Small intestine (tissue), 7 donors: ENCODE measurements at regions not wholly inside any gene's neighbourhood (a gene's known extent, or its start where the extent isn't known, plus 50 kb on each side); places are given as distances from the start of the nearest gene placed in this dataset.
"Not testable (repeated sequence)": the region's sequence is repeated elsewhere in the genome, so short reads cannot be mapped to it uniquely, and the experiment has no call there.

Experiments
- DNase-seq, 2 donors: peaks; one replicate each; pipeline versions ENCODE4 v3.0.0 to v3.0.0-alpha.2; 2013
- FAIRE-seq: peaks from 2 replicates; lab custom pipeline; 2012; peaks lifted over from hg19 to GRCh38; lab: Jason Lieb, UNC
- H3K27ac ChIP-seq, 3 donors: one replicate each; pipeline ENCODE4 v1.5.1; 2013; ENCODE audit warnings: low read length in 2 of 3, mild to moderate bottlenecking in 2 of 3, control low read depth in 1 of 3, inconsistent platforms in 1 of 3, low read depth in 1 of 3, moderate library complexity in 1 of 3
- H3K27me3 ChIP-seq, 3 donors: one replicate each; pipeline ENCODE4 v1.6.1; 2013; ENCODE audit warnings: low read length in 3 of 3, inconsistent platforms in 1 of 3; ENCODE audit not compliant: control insufficient read depth in 3 of 3, insufficient read depth in 3 of 3
- H3K36me3 ChIP-seq, 3 donors: one replicate each; pipeline ENCODE4 v1.6.1; 2013; ENCODE audit warnings: low read length in 3 of 3, inconsistent platforms in 1 of 3, low read depth in 1 of 3, mild to moderate bottlenecking in 1 of 3, moderate library complexity in 1 of 3; ENCODE audit not compliant: control insufficient read depth in 3 of 3, insufficient read depth in 2 of 3
- H3K4me1 ChIP-seq, 3 donors: one replicate each; pipeline ENCODE4 v1.6.1; 2013; ENCODE audit warnings: low read length in 2 of 3, inconsistent platforms in 1 of 3, low read depth in 1 of 3, mild to moderate bottlenecking in 1 of 3, moderate library complexity in 1 of 3; ENCODE audit not compliant: control insufficient read depth in 3 of 3, insufficient read depth in 2 of 3
- H3K4me3 ChIP-seq, 3 donors: one replicate each; pipeline ENCODE4 v1.5.1; 2013; ENCODE audit warnings: low read length in 3 of 3, control low read depth in 1 of 3, inconsistent platforms in 1 of 3, low read depth in 1 of 3, mild to moderate bottlenecking in 1 of 3, moderate library complexity in 1 of 3
- H3K9me3 ChIP-seq, 2 donors: one replicate each; pipeline ENCODE4 v1.6.1; 2013; ENCODE audit warnings: low read depth in 1 of 2, low read length in 1 of 2; ENCODE audit not compliant: control insufficient read depth in 2 of 2, insufficient read depth in 1 of 2
- WGBS, 3 donors: extraction: QIAGEN DNeasy Blood & Tissue Kit; methylation state at CpG; one replicate each; pipeline ENCODE4 v1.1.7; 2013; 5-methylcytosine and 5-hydroxymethylcytosine counted together
- donor health status: healthy with polysubstance abuse.
- donor health status: control.
- donor health status: control.
- donor health status: Bipolar disorder and iron deficiency.
- donor health status: healthy.

DNA sequence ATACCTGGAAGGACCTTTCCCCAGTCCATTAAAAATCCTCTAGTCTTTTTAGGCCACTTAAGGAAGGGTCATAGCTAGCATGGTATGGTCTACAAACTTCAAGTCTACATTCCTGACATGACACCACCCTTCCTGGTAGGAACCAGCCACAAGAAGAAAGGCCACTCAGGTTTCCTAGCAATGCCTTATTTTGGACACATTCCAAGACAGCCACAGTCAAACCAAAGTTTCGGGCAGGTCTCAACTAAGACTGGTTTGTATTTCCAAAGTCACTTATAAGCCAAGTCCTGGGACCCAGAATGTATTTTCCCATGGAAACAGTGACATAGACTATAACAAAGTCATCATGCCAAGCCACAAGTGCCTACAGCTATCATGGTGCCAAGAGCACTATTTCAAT, 50.6 kb upstream of the SLC44A3 start:
- no peaks in the 10 kb centered on the region for H3K27me3 ChIP-seq
- peaks cover 0 to 10% (median 0%) of the 10 kb centered on the region in 3 donors for H3K4me1 ChIP-seq
- DNase-seq (no peak), FAIRE-seq (no peak)
- no peak overlapping the region for H3K4me3 ChIP-seq
- peaks cover 0 to 3% of the 10 kb centered on the region in 2 donors for H3K9me3 ChIP-seq
- H3K27ac ChIP-seq = no peak overlapping the region
- WGBS, 3 donors = 0% methylated on average over 1 of the region's 1 CpG
- peaks cover 0 to 12% (median 0%) of the 10 kb centered on the region in 3 donors for H3K36me3 ChIP-seq

- WGBS, 3 donors = 72 to 88% (median 76%) methylated on average over 4 of the region's 4 CpGs
- Histone ChIP-seq H3K4me3 (no peak overlapping the region), H3K9me3 (peaks cover 0 to 3% of the 10 kb centered on the region in 2 donors), H3K4me1 (no peaks in the 10 kb centered on the region), H3K36me3 (peaks cover 0 to 12% (median 0%) of the 10 kb centered on the region in 3 donors), H3K27ac (no peak overlapping the region), H3K27me3 (no peaks in the 10 kb centered on the region)
- DNase-seq = no peak
- no peak for FAIRE-seq
These were observed 52.1 kb upstream of the SLC44A3 start for GRCh38 chr1:94768036-94768435.

DNA sequence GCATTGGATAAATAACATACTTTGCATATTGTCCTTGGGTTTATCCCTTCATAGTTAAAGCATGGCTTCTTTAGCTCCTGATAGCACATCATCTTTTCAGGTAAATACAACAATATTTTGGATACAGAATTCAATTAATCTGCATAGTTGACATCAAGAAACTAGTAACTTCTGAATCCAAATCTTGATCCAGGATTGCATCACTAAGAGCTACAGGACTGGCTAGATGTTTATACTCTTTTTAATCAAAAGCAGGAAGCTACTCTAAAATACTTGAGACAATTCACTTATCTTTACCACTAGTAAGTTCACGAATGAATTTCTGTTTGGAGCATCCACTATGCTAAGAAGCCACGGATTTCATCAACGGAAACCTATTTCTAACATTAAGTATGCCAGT, 54.2 kb upstream of the SLC44A3 start:
- Histone ChIP-seq H3K4me3 (no peak overlapping the region), H3K27me3 (no peaks in the 10 kb centered on the region), H3K9me3 (peaks cover 0 to 3% of the 10 kb centered on the region in 2 donors), H3K4me1 (no peaks in the 10 kb centered on the region), H3K27ac (no peak overlapping the region), H3K36me3 (peaks cover 0 to 6% (median 0%) of the 10 kb centered on the region in 3 donors)
- FAIRE-seq = no peak
- WGBS, 3 donors = 83 to 94% (median 85%) methylated on average over 3 of the region's 3 CpGs
- no peak for DNase-seq

DNA sequence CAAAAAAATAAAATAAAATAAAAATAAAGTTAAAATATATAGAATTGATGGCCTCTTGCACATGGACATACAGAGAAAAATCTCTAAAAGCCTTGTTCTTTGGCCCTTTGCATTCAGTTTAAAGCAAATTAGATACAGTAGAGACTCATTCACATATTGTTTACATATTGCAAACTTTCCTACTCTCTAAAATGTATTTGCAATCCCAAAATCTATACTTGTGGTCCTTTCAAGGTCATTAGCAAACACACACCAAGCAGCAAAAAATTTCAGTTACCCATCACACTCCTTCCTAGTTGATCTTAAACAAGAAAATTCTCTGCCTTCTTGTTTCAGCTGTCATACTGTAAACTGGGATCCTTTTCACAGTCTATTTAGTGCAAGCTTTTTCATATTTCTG, 61.0 kb upstream of the SLC44A3 start:
- H3K27me3 ChIP-seq = no peaks in the 10 kb centered on the region
- DNase-seq = no peak
- no peak for FAIRE-seq

GRCh38 chr1:94757931-94758330, 62.2 kb upstream of the SLC44A3 start:
- no peak for DNase-seq
- peak overlapping the region in 1 of 3 donors; percentile 28 for H3K27ac ChIP-seq
- H3K27me3 ChIP-seq = no peaks in the 10 kb centered on the region
- no peaks in the 10 kb centered on the region for H3K9me3 ChIP-seq
- no peak overlapping the region for H3K4me3 ChIP-seq
- 64 to 86% (median 78%) methylated on average over 7 of the region's 7 CpGs for whole genome bisulfite sequencing, 3 donors
- no peak for FAIRE-seq
- H3K36me3 ChIP-seq = peaks cover 0 to 4% (median 0%) of the 10 kb centered on the region in 3 donors
- peaks cover 0 to 4% (median 0%) of the 10 kb centered on the region in 3 donors for H3K4me1 ChIP-seq

More for the DNA sequence above, 61.0 kb upstream of the SLC44A3 start:
- Histone ChIP-seq H3K4me1 (no peaks in the 10 kb centered on the region), H3K9me3 (no peaks in the 10 kb centered on the region), H3K36me3 (peaks cover 0 to 4% (median 0%) of the 10 kb centered on the region in 3 donors), H3K27ac (no peak overlapping the region), H3K4me3 (no peak overlapping the region)

- Histone ChIP-seq H3K36me3 (peaks cover 0 to 4% (median 0%) of the 10 kb centered on the region in 3 donors), H3K4me1 (peaks cover 0 to 4% (median 0%) of the 10 kb centered on the region in 3 donors), H3K27me3 (no peaks in the 10 kb centered on the region), H3K27ac (peak overlapping the region in 1 of 3 donors; percentile 17), H3K4me3 (no peak overlapping the region), H3K9me3 (no peaks in the 10 kb centered on the region)
- DNase-seq = peak in 1 of 2 donors; percentile 26
- 49 to 83% (median 60%) methylated on average over 7 of the region's 7 CpGs for WGBS, 3 donors
- no peak for FAIRE-seq
These were observed 64.5 kb upstream of the SLC44A3 start for GRCh38 chr1:94755675-94756074.

DNA sequence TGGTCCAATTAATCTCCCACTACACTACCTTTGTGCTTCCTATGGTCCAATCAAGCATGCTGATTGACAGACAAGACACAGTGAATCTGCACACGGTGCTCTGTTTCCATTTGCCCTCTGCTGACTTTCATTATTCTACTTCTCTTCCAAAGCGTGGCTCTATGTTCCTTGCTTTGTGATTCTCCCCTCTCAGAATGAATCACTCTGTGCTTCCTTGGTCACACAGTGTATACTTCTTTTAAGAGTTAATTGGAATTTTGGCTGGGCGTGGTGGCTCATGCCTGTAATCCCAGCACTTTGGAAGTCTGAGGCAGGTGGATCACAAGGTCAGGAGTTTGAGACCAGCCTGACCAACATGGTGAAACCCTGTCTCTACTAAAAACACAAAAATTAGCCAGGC, 65.1 kb upstream of the SLC44A3 start:
- H3K4me1 ChIP-seq, DNase-seq, H3K27me3 ChIP-seq, FAIRE-seq, H3K4me3 ChIP-seq, H3K36me3 ChIP-seq, H3K9me3 ChIP-seq: not testable (repeated sequence)
- peak overlapping the region in 2 of 3 donors; percentile 41 to 68 for H3K27ac ChIP-seq
- 80 to 84% (median 82%) methylated on average over 3 of the region's 3 CpGs for WGBS, 3 donors

DNA sequence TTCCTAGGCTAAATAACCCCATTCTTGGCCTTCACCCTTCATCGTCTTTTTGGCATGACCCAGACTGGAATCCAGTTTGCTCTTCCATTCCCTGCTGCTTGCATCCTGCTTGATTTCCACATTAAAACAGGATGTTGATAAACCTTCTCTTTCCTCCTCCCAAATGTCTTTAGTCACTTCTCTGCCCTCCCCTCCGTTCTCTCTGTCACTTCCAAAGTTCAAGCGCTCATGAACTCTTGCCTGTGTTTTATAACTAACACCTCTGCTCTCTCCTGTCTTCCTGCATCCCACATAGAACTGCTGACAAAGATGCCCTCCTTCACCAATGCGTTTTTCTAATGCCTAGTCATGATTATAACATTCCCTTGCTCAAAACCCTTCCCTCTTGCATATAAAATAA, 65.6 kb upstream of the SLC44A3 start:
- no peak for DNase-seq
- WGBS, 3 donors = 57 to 74% (median 58%) methylated on average over 4 of the region's 4 CpGs
- peaks cover 0 to 3% of the 10 kb centered on the region in 2 donors for H3K9me3 ChIP-seq
- peaks cover 0 to 6% (median 0%) of the 10 kb centered on the region in 3 donors for H3K36me3 ChIP-seq
- no peaks in the 10 kb centered on the region for H3K27me3 ChIP-seq
- no peak overlapping the region for H3K4me3 ChIP-seq
- FAIRE-seq = no peak
- H3K27ac ChIP-seq = peak overlapping the region in 2 of 3 donors; percentile 41 to 68
- peaks cover 0 to 4% (median 0%) of the 10 kb centered on the region in 3 donors for H3K4me1 ChIP-seq

DNA sequence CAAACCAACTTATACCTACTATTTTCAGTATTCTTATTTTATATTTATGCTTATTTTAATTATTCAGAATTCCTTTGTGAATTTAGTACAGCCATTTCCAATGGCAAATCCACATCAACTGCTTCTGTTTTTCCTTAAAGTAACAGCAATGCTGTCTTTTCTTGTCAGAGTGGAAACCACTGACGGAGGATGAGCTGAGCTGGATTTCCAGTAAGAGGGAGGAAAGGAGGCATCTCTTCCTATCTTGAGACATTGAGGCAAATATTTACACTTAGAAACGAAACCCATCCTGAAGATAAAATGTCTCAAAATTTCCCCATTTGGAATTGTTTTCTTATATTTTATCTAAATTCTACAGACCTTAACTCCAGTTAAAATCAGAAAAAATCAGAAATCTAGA, 66.1 kb upstream of the SLC44A3 start:
- H3K27me3 ChIP-seq = no peaks in the 10 kb centered on the region
- DNase-seq (no peak), FAIRE-seq (no peak)
- 68 to 80% (median 80%) methylated on average over 2 of the region's 2 CpGs for WGBS, 3 donors
- peaks cover 0 to 7% (median 0%) of the 10 kb centered on the region in 3 donors for H3K36me3 ChIP-seq
- H3K27ac ChIP-seq = peak overlapping the region in 1 of 3 donors; percentile 61
- H3K4me3 ChIP-seq = no peak overlapping the region
- peaks cover 0 to 4% of the 10 kb centered on the region in 2 donors for H3K9me3 ChIP-seq
- peaks cover 0 to 4% (median 0%) of the 10 kb centered on the region in 3 donors for H3K4me1 ChIP-seq
